ENCODE measurements at regions not wholly inside any gene's neighbourhood (a gene's known extent, or its start where the extent isn't known, plus 50 kb on each side); places are given as distances from the start of the nearest gene placed in this dataset.
"Not testable (repeated sequence)": the region's sequence is repeated elsewhere in the genome, so short reads cannot be mapped to it uniquely, and the experiment has no call there.

- TF ChIP-seq POLR2A (IDR thresholded peaks at IDR 0.05) (no peak), EP300 (IDR thresholded peaks at IDR 0.05) (no peak)
- TF ChIP-seq, protein P1, sequence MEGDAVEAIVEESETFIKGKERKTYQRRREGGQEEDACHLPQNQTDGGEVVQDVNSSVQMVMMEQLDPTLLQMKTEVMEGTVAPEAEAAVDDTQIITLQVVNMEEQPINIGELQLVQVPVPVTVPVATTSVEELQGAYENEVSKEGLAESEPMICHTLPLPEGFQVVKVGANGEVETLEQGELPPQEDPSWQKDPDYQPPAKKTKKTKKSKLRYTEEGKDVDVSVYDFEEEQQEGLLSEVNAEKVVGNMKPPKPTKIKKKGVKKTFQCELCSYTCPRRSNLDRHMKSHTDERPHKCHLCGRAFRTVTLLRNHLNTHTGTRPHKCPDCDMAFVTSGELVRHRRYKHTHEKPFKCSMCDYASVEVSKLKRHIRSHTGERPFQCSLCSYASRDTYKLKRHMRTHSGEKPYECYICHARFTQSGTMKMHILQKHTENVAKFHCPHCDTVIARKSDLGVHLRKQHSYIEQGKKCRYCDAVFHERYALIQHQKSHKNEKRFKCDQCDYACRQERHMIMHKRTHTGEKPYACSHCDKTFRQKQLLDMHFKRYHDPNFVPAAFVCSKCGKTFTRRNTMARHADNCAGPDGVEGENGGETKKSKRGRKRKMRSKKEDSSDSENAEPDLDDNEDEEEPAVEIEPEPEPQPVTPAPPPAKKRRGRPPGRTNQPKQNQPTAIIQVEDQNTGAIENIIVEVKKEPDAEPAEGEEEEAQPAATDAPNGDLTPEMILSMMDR (IDR thresholded peaks at IDR 0.05) = no peak
- intact Hi-C loops (cut with DNase I) = no loop called here
- H3K27me3 ChIP-seq = no peaks in the 10 kb centered on the region
- H3K27ac ChIP-seq = no peak overlapping the region
- WGBS, 3 donors = 71 to 86% (median 82%) methylated on average over 3 of the region's 3 CpGs
- H3K9me3 ChIP-seq = no peaks in the 10 kb centered on the region
- no peak for DNase-seq
- no peaks in the 10 kb centered on the region for H3K36me3 ChIP-seq
- no peaks in the 10 kb centered on the region for H3K4me1 ChIP-seq (ENCODE audit: insufficient read depth)
- no peak overlapping the region for H3K4me3 ChIP-seq
Observed at GRCh38 chr13:48833412-48833811, 142.3 kb upstream of the FNDC3A start.

GRCh38 chr13:48835326-48835725 lies 140.4 kb upstream of the FNDC3A start:
- H3K4me1 ChIP-seq (ENCODE audit: insufficient read depth); H3K27me3 ChIP-seq; intact Hi-C loops (cut with DNase I); DNase-seq; H3K27ac ChIP-seq; H3K36me3 ChIP-seq; H3K9me3 ChIP-seq; H3K4me3 ChIP-seq: not testable (repeated sequence)
- 94 to 97% (median 97%) methylated on average over 5 of the region's 5 CpGs for WGBS, 3 donors

DNA sequence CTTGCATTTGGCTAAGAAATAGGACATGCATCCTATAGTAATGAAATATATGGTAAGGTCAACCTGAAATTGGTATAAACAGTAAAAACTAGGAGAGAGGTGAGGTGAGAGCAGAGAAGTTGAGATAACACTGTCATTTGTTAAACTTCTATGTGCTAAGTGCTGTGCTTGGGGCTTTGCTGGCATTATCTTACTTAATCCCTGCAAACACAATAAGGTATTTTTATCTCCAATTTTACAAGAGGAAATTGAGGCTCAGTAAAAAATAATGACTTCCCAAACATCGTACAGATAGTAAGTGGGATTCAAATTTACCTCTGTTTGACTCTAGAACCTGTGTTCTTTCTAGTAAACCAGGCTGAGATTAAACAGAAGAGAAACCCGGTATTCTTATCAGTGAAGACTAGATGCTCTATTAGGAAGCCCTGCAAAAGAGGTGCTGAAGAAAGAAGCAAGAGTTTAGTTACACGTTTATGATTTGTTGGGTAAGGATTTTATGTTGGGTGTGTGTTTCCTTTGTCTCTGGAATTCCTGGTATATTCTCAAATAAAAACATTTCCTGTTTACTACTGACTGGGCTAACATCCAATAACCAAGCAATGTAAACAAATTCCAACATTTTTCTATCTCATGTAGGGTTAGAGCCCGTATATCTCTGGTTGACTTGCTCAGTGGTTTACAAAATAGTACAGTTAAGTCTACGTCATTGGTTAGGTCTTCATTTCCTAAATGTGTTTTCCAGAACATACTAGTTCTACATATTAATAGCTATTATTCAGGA lies 137.3 kb upstream of the FNDC3A start:
- intact Hi-C loops (cut with DNase I) = no loop called here
- Histone ChIP-seq H3K4me3 (no peak overlapping the region), H3K27ac (no peak overlapping the region), H3K4me1 (ENCODE audit: insufficient read depth) (no peaks in the 10 kb centered on the region), H3K36me3 (no peaks in the 10 kb centered on the region), H3K9me3 (no peaks in the 10 kb centered on the region), H3K27me3 (no peaks in the 10 kb centered on the region)
- TF ChIP-seq, protein P1 (IDR thresholded peaks at IDR 0.05) = no peak
- TF ChIP-seq POLR2A (IDR thresholded peaks at IDR 0.05) = no peak
- TF ChIP-seq EP300 (IDR thresholded peaks at IDR 0.05) = no peak
- WGBS, 3 donors = 8 to 22% (median 10%) methylated on average over 5 of the region's 5 CpGs
- no peak for DNase-seq

GRCh38 chr13:48839171-48839570 lies 136.5 kb upstream of the FNDC3A start:
- intact Hi-C loops (cut with DNase I) = no loop called here

GRCh38 chr13:48840366-48840765 lies 135.3 kb upstream of the FNDC3A start:
- no peak for DNase-seq
- Histone ChIP-seq H3K27me3 (no peaks in the 10 kb centered on the region), H3K4me1 (ENCODE audit: insufficient read depth) (no peaks in the 10 kb centered on the region), H3K9me3 (no peaks in the 10 kb centered on the region), H3K4me3 (no peak overlapping the region), H3K36me3 (no peaks in the 10 kb centered on the region), H3K27ac (no peak overlapping the region)
- intact Hi-C loops (cut with DNase I) = no loop called here
- 95 to 100% (median 97%) methylated on average over 1 of the region's 1 CpG for WGBS, 3 donors
- TF ChIP-seq, protein P1 (IDR thresholded peaks at IDR 0.05) = no peak
- TF ChIP-seq POLR2A (IDR thresholded peaks at IDR 0.05) (no peak), EP300 (IDR thresholded peaks at IDR 0.05) (no peak)

More at GRCh38 chr13:48839171-48839570, 136.5 kb upstream of the FNDC3A start:
- Histone ChIP-seq H3K27ac (no peak overlapping the region), H3K36me3 (no peaks in the 10 kb centered on the region), H3K9me3 (no peaks in the 10 kb centered on the region), H3K4me1 (ENCODE audit: insufficient read depth) (no peaks in the 10 kb centered on the region), H3K27me3 (no peaks in the 10 kb centered on the region), H3K4me3 (no peak overlapping the region)
- 59 to 63% (median 62%) methylated on average over 3 of the region's 3 CpGs for WGBS, 3 donors
- TF ChIP-seq EP300 (IDR thresholded peaks at IDR 0.05) (no peak), POLR2A (IDR thresholded peaks at IDR 0.05) (no peak)
- TF ChIP-seq, protein P1 (IDR thresholded peaks at IDR 0.05) = no peak
- DNase-seq = no peak

Data from ovary (tissue), 7 donors.